ENCODE measurements at regions not wholly inside any gene's neighbourhood (a gene's known extent, or its start where the extent isn't known, plus 50 kb on each side); places are given as distances from the start of the nearest gene placed in this dataset.

DNA sequence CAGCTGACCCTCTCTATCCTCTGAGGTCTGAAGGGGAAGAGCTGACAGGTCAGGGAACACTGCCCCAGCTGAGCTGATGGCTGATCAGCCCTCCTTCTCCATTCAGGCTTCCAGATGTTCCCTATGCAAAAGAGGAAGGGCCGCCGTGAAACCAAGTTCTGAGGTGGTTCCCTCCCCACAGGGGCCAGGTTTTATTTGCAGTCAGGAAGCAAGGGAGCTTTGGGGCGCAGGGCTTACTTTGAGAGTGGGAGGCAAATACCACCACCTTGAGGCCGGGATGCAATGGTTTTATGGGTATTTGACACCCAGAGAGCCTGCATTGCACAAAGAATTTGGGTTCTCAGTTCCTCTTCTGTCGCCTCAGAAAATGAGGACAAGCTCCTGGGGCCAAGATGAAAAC, 186.9 kb downstream of the ARRDC4 start:
- TF ChIP-seq, protein P1, sequence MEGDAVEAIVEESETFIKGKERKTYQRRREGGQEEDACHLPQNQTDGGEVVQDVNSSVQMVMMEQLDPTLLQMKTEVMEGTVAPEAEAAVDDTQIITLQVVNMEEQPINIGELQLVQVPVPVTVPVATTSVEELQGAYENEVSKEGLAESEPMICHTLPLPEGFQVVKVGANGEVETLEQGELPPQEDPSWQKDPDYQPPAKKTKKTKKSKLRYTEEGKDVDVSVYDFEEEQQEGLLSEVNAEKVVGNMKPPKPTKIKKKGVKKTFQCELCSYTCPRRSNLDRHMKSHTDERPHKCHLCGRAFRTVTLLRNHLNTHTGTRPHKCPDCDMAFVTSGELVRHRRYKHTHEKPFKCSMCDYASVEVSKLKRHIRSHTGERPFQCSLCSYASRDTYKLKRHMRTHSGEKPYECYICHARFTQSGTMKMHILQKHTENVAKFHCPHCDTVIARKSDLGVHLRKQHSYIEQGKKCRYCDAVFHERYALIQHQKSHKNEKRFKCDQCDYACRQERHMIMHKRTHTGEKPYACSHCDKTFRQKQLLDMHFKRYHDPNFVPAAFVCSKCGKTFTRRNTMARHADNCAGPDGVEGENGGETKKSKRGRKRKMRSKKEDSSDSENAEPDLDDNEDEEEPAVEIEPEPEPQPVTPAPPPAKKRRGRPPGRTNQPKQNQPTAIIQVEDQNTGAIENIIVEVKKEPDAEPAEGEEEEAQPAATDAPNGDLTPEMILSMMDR (conservative IDR thresholded peaks at IDR 0.05; ENCODE audit: low read length), result peak; percentile 28; the same call in 1 of the 2 replicates
- no peak for TF ChIP-seq EZH2phosphoT487 (IDR thresholded peaks at IDR 0.05; ENCODE audit: borderline replicate concordance)

Data from Loucy (cell line).